ENCODE measurements at regions not wholly inside any gene's neighbourhood (a gene's known extent, or its start where the extent isn't known, plus 50 kb on each side); places are given as distances from the start of the nearest gene placed in this dataset.

DNA sequence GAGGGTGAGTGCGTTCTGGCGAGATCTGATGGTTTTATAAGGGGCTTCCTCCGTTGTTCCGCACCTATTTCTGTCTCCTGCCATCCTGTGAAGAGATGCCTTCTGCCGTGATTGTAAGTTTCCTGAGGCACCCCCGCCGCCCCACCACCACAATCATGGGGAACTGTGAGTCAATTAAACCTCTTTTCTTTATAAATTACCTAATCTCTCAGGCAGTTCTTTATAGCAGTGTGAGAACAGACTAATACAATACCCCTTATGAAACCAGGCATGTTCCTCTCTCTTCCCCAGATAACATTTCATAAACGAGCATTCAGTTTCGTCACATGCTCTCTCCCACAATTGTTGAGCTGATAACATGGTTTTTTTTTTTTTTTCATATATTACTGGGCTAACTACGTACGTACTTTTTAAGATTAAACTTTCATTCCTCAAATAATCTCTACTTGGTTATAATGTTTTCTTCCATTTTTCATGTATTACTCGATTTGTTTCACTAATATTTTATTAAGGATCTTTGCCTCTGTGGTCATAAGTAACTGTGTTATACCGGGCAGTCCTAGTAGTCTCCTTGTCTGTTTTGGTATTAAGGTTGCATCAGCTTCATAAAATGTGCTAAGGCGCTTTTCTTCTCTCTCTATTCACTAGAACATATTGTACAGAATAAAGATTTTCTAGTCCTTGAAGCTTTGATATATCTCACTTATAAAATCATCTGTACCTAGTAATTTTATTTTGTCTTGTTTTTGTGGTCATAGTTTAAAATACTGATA lies 64.9 kb upstream of the MVB12B start:
- 50% methylated on average over 13 of the region's 14 CpGs for WGBS (ENCODE audit: insufficient coverage, low coverage, low lambda C conversion rate, missing lambda C conversion rate)

DNA sequence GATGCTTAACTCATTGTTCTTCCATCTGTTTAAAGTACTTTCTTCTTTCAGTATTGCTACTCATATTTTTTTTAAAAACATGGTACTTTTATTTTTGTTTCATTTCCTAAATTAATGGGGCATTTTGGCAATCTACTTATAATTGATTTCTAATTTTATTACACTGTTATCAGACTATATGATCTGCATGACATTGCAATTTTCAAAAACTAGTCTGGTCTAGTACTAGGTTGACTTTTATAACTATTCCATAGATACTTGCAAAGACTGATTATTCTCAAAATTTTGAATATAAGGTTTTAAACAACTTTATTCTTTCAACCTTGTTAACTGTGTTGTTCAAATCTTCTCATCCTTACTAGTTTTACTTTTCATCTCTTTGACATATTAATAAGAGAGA lies 63.9 kb upstream of the MVB12B start:
- TF ChIP-seq, protein P1, sequence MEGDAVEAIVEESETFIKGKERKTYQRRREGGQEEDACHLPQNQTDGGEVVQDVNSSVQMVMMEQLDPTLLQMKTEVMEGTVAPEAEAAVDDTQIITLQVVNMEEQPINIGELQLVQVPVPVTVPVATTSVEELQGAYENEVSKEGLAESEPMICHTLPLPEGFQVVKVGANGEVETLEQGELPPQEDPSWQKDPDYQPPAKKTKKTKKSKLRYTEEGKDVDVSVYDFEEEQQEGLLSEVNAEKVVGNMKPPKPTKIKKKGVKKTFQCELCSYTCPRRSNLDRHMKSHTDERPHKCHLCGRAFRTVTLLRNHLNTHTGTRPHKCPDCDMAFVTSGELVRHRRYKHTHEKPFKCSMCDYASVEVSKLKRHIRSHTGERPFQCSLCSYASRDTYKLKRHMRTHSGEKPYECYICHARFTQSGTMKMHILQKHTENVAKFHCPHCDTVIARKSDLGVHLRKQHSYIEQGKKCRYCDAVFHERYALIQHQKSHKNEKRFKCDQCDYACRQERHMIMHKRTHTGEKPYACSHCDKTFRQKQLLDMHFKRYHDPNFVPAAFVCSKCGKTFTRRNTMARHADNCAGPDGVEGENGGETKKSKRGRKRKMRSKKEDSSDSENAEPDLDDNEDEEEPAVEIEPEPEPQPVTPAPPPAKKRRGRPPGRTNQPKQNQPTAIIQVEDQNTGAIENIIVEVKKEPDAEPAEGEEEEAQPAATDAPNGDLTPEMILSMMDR (IDR thresholded peaks at IDR 0.05) = no peak
- no peak for TF ChIP-seq POLR2A (IDR thresholded peaks at IDR 0.05)
- H3K4me1 ChIP-seq = no peaks in the 10 kb centered on the region
- intact Hi-C loops (cut with DNase I) = no loop called here
- no peaks in the 10 kb centered on the region for H3K27me3 ChIP-seq
- no peak overlapping the region for H3K27ac ChIP-seq
- no peak overlapping the region for H3K4me3 ChIP-seq
- ATAC-seq = no peak
- no peaks in the 10 kb centered on the region for H3K36me3 ChIP-seq
- DNase-seq = no peak
- no peaks in the 10 kb centered on the region for H3K9me3 ChIP-seq

More for the DNA sequence above, 64.9 kb upstream of the MVB12B start:
- no peaks in the 10 kb centered on the region for H3K9me3 ChIP-seq
- no peak overlapping the region for H3K27ac ChIP-seq
- H3K27me3 ChIP-seq = no peaks in the 10 kb centered on the region
- DNase-seq = no peak
- no peaks in the 10 kb centered on the region for H3K36me3 ChIP-seq
- H3K4me1 ChIP-seq = no peaks in the 10 kb centered on the region
- ATAC-seq = no peak
- intact Hi-C loops (cut with DNase I) = no loop called here
- H3K4me3 ChIP-seq = no peak overlapping the region
- no peak for TF ChIP-seq POLR2A (IDR thresholded peaks at IDR 0.05)
- TF ChIP-seq, protein P1 (IDR thresholded peaks at IDR 0.05) = no peak

DNA sequence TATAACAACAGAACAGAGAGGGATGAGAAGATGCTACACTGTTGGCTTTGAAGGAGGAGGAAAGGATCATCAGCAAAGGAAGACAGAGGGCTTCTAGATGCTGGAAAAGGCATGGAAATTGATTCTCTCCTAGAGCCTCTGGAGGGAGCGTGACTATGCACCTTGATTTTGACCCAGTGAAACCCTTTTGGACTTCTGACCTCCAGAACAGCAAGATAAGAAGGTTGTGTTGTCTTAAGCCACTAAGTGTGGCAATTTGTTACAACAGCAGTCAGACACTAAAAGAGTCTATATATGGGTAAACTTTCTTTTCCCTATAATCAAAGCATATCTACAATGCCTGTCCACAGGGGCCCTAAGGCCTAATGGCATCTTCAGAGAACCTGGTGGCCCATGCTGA lies 56.1 kb upstream of the MVB12B start:
- TF ChIP-seq, protein P1 (IDR thresholded peaks at IDR 0.05) = no peak
- TF ChIP-seq POLR2A (IDR thresholded peaks at IDR 0.05) = no peak
- no peaks in the 10 kb centered on the region for H3K9me3 ChIP-seq
- ATAC-seq = no peak
- DNase-seq = no peak
- WGBS (ENCODE audit: insufficient coverage, low coverage, low lambda C conversion rate, missing lambda C conversion rate) = 45% methylated on average over 1 of the region's 1 CpG
- no peaks in the 10 kb centered on the region for H3K27me3 ChIP-seq
- intact Hi-C loops (cut with DNase I) = no loop called here
- no peak overlapping the region for H3K27ac ChIP-seq
- no peaks in the 10 kb centered on the region for H3K36me3 ChIP-seq
- H3K4me3 ChIP-seq = no peak overlapping the region
- no peaks in the 10 kb centered on the region for H3K4me1 ChIP-seq

DNA sequence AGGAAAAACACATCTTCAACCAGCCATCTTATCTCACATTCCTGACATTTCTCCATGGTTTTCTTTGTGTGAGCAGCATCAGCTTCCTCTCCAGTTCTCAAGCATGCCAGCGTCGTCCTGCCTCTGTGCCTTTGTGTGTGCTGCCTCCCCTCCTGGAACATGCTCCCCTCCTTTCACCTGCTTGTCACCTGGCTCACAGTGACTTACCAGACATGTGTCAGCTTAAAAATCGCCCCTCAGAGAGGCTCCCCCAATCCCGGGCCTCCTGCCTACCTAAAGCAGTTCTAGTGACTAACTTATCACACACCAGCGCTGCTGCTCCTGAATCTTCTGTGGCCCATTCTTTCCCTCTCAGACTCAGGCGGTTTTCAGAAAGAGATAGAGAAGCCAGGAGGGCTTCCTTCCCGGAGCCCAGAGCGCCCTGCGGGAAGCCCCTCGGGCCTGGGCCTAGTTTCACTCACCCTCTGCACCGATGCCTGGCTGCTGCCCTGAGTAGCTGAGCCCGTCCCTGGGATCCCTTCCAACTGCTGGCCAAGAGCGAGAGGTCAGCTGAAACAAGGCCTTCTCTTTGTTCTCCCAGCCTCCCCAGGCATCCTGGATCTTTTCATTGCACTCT lies 51.1 kb upstream of the MVB12B start:
- H3K36me3 ChIP-seq = no peaks in the 10 kb centered on the region
- intact Hi-C loops (cut with DNase I) = no loop called here
- H3K27ac ChIP-seq = no peak overlapping the region
- H3K27me3 ChIP-seq = no peaks in the 10 kb centered on the region
- no peaks in the 10 kb centered on the region for H3K9me3 ChIP-seq
- no peak for DNase-seq
- WGBS (ENCODE audit: insufficient coverage, low coverage, low lambda C conversion rate, missing lambda C conversion rate) = 61% methylated on average over 11 of the region's 13 CpGs
- TF ChIP-seq, protein P1 (IDR thresholded peaks at IDR 0.05) = no peak
- no peak for TF ChIP-seq POLR2A (IDR thresholded peaks at IDR 0.05)
- H3K4me1 ChIP-seq = no peaks in the 10 kb centered on the region
- no peak overlapping the region for H3K4me3 ChIP-seq
- no peak for ATAC-seq

Measured in right lobe of liver (tissue), 6 donors.